ENCODE measurements at regions not wholly inside any gene's neighbourhood (a gene's known extent, or its start where the extent isn't known, plus 50 kb on each side); places are given as distances from the start of the nearest gene placed in this dataset.
"Not testable (repeated sequence)": the region's sequence is repeated elsewhere in the genome, so short reads cannot be mapped to it uniquely, and the experiment has no call there.

DNA sequence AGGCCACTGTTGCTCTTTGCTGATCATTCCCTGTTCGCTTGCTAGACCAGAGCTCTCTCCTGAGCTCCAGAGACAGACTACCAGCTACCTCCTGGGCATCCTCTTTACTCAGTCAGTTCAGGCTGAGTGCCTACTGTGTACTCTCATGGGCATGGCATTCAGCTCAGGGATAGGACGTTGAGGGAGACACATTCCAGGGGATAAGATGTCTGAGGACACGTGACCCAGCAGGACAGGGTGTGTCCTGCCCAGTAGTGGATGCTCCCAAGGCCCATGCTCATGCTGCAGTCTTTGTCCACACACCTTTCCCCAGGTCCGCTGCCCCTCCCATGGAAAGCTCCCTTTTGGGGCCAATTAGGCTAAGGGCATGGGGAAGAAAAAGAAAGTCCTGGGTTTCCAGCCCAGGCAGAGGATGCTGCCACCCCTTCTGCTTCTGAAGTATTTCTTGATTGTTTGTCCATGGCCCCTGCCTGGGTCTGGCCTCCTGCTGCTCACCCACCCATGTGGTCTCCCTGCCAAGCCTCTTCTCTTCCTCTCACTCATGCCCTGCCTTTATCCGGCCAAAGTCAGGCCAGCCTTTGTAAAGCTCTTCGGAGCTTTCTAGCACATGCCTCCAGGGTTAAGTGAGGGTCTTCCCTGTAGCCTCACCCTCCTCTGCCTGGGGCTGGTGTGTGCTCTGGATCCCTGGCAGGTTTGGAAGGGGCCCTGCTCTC, 60.5 kb upstream of the PITX1 start:
- DNase-seq (ENCODE audit: low spot score), result no peak

DNA sequence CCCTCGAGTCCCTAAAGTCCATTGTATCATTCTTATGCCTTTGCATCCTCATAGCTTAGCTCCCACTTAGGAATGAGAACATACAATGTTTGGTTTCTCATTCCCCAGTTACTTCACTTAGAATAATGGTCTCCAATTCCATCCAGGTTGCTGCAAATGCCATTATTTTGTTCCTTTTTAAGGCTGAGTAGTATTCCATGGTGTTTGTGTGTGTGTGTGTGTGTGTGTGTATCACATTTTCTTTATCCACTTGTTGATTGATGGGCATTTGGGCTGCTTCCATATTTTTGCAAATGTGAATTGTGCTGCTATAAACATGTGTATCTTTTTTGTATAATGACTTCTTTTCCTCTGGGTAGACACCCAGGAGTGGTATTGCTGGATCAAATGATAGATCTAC, 59.5 kb upstream of the PITX1 start:
- not testable (repeated sequence) for DNase-seq (ENCODE audit: low spot score)

DNA sequence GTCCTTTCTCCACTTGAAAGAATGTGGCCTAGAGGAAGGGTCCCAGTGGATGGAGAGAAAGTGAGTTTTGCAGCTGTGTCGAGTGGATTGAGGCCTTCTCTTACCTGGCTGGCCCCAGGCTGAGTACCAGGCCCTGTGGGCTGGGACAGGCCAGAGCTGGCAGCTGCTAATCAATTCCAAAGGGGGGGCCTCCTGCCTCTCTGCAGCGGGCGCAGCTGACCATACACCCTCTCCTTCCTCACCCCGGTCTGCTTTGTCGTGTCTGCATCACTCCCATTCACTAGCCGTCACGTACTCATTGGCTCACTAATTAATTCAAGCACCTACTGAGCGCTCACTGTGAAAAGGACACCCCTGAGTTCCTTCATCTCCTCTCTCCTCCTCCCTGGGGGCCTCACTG, 58.4 kb upstream of the PITX1 start:
- DNase-seq (ENCODE audit: low spot score), result no peak

DNA sequence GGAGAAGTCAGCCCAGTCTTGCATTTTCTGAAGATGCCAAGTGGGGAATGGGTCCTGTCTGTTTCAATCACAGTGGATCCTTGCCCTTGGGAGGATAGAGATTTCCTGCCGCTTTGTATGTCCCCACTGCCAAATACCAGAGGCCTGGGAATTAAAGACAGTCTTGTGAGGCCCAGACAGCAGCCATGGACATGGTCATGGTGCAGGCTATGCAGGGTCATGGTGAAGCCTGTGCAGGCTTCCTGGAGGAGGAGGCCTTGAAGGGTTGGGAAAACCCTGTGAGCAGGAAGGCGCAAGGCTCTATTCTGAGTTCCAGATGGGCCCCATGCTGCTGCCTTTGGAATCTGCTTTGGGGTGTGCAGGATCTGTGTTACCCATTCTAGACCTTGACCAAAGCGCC, 57.3 kb upstream of the PITX1 start:
- DNase-seq (ENCODE audit: low spot score), result no peak

DNA sequence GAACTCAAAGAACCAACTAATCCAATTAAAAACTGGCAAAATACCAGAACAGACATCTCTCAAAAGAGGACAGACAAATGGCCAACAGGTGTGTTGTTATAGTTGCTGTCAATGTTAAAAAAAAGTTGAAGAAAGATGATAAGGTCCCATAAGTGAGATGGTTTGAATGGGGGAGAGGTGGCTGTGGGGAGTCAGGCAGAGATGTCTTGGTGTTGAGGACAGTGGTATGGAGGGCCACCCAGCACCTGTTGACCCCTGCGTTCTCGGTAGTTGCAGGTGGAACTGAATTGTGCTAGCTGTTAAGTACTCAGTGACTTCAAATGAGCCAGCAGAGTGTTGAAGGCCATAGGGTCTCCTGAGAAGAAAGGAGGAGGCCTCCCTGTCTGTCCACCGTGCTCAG, 55.9 kb upstream of the PITX1 start:
- no peak for DNase-seq (ENCODE audit: low spot score)

DNA sequence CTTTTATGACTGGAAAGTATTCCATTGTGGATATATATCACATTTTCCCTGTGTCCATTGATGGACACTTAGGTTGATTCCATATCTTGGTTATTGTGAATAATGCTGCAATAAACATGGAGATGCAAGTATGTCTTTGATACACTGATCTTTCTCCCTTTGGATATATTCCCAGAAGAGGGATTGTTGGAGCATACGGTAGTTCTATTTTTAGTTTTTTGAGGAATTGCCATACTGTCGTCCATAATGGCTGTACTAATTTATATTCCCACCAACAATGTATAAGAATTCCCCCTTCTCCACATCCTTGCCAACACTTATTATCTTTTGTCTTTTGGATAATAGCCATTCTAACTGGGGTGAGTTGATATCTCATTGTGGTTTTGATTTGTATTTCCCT, 54.9 kb upstream of the PITX1 start:
- no peak for DNase-seq (ENCODE audit: low spot score)

DNA sequence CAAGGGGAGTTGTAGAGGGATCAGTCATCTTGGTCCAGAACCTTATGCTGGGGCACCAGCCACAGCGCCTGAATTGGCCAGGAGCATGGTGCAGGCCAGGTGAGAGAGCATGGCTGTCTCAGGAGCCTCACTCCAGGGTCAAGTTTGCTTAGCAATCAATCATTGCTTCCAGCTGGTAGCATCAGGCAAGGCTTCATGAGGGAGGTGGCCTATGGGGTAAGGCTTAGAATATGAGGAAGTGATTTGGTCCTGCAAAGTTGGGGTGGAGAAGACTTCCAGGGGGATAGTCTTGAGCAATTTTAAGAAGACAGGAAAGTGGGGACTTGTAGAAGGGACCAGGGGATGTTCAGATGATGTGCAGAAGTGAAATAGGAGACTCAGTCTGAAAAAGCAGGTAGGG, 53.9 kb upstream of the PITX1 start:
- no peak for DNase-seq (ENCODE audit: low spot score)

DNA sequence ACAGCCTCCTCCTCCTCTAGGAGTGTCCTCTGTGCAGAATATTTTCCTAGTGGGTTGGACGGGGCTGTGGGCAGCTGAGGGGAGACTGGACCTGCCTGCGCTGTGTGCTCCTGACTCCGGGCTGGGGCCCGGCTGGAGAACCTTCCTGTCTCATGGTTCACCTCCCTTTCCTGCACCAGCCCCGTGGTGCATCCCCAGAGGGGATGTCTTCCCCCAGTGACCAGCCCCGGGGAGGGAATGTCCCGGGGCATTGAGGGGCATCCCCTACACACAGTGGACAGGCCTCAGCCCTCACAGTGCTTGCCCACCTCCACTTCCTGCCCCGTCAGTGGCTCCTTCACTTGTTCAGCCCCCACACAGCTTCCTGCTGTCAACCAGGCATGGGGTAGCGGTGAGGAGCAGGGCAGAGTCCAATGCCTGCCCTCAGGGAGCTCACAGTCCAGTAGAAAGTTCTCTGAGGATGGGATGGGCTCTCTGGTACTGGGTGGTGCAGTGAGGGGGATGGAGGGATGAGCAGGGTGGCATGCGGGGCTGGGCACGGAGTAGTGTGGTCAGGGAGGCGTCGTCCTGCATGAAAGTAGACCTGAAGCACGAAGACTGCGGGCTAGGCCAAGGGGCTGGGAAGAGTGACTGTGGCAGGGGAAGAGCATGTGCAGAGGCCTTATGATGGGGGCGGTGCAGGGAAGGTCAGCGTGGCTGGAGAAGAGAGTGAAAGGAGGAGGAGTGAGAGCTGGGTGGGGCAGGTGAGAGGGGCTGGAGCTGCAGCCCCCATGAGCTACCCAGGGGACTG, 52.1 kb upstream of the PITX1 start:
- no peak for DNase-seq (ENCODE audit: low spot score)

DNA sequence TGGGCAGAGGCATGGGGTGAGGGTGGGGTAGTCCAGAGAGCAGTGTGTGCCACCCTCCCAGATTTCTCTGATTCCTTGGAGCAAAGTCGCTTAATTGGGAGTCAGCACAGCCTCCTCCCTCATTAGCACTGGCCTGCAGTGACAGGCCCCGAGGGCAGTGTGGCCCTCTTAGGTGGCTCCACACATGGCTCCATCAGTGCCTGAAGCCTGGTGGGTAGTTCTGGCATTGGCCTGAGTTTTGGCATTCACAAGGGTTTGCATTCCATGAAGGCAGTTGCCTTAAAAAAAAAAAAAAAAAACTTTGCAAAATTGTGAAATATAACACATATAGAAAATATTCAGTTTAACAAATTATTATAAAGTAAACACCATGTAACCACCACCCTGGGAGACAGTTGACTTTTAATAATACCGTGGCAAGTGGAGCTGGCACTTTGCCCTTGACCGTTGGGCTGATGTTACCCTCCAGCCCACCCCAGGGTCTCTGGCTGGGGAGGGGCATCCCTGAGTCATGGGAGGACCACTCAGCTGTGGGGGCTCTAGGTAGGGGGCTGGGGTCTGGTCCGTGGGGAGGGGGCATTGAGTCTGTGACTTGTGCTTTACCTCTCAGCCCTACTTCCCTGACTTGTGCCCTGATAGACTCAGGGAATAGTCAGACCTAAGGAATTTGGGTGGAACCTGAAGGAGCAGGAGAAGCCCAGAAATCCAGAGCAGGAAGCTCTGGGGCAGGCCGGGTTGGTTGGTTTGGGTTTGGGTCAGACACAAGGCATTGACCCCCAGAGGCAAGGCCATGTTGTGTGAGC, 51.3 kb upstream of the PITX1 start:
- no peak for DNase-seq (ENCODE audit: low spot score)
